Endothelial cell of umbilical vein (primary cell): ENCODE measurements at regions not wholly inside any gene's neighbourhood (a gene's known extent, or its start where the extent isn't known, plus 50 kb on each side); places are given as distances from the start of the nearest gene placed in this dataset.

Experiments used
- BruUV-seq: library from RNA; stranded (reverse); fragments of 400-500 nt; replicated peaks from 2 replicates; lab custom pipeline; 2021; lab: Mats Ljungman, UMichigan
- CTCF ChIA-PET: fragments of 300-600, 350-600 bp; sonication (Branson Sonifier 250); formaldehyde crosslinking; loops from one replicate; lab custom pipeline; 2021; ENCODE audit warnings: antibody characterized with exemption, inconsistent platforms; lab: Charles Lee
- POLR2A ChIA-PET: fragments of 300-600, 350-600 bp; sonication (Branson Sonifier 250); formaldehyde crosslinking; loops from one replicate; lab custom pipeline; 2021; ENCODE audit warnings: antibody characterized with exemption, inconsistent platforms; lab: Charles Lee
- DNase-seq: peaks from one replicate; pipeline ENCODE4 v3.0.0-alpha.2; 2011; ENCODE audit warnings: low read depth, low spot score
- FAIRE-seq: peaks from 2 replicates; lab custom pipeline; 2011; peaks lifted over from hg19 to GRCh38; lab: Jason Lieb, UNC
- H2AFZ ChIP-seq: 2 replicates; pipeline ENCODE4 v1.6.0; 2012; ENCODE audit warnings: low read depth, low read length, control low read depth, inconsistent platforms
- H3K27ac ChIP-seq: 2 replicates; pipeline ENCODE4 v1.5.1; 2011; ENCODE audit warnings: low read depth, mild to moderate bottlenecking, control low read depth, low read length, moderate library complexity; ENCODE audit not compliant: insufficient read depth
- H3K27me3 ChIP-seq, 2 experiments: 2 replicates each; pipeline versions ENCODE4 v1.6.0 to v1.6.1; 2011; ENCODE audit warnings: low read length in 2 of 2, mixed read lengths in 1 of 2; ENCODE audit not compliant: control insufficient read depth in 2 of 2, insufficient read depth in 2 of 2
- H3K36me3 ChIP-seq, 2 experiments: 2 replicates in 1 of 2; 3 replicates in 1 of 2; pipeline ENCODE4 v1.5.1; 2011; ENCODE audit warnings: low read length in 2 of 2, mild to moderate bottlenecking in 1 of 2, moderate library complexity in 1 of 2; ENCODE audit not compliant: control insufficient read depth in 2 of 2, insufficient read depth in 2 of 2; ENCODE audit errors: extremely low read depth in 1 of 2
- H3K4me1 ChIP-seq: 3 replicates; pipeline ENCODE4 v1.5.1; 2011; ENCODE audit warnings: mild to moderate bottlenecking, low read length; ENCODE audit not compliant: control insufficient read depth, insufficient read depth; ENCODE audit errors: extremely low read depth
- H3K4me2 ChIP-seq: 2 replicates; pipeline ENCODE4 v1.6.1; 2011; ENCODE audit warnings: low read length, control low read depth, mixed read lengths; ENCODE audit not compliant: insufficient read depth
- H3K4me3 ChIP-seq, 3 experiments: fragments of 200-600 bp in 1 of 3; sonication (generic), shearing (Covaris generic) in 1 of 3; replicated peaks in 1 of 3; 2 replicates each; pipeline ENCODE4 v1.5.1; 2011 to 2016; ENCODE audit warnings: control low read depth in 3 of 3, low read length in 3 of 3, mild to moderate bottlenecking in 2 of 3, inconsistent platforms in 1 of 3, low read depth in 1 of 3, moderate library complexity in 1 of 3; ENCODE audit not compliant: insufficient read depth in 1 of 3
- H3K79me2 ChIP-seq: 2 replicates; pipeline ENCODE4 v1.6.0; 2012; ENCODE audit warnings: low read length, inconsistent platforms; ENCODE audit not compliant: control insufficient read depth, insufficient read depth
- H3K9ac ChIP-seq: replicated peaks from 2 replicates; pipeline ENCODE3; 2011; ENCODE audit warnings: low read length, control low read depth; ENCODE audit not compliant: insufficient read depth; ENCODE audit errors: extremely low read depth
- H3K9me1 ChIP-seq: replicated peaks from 3 replicates; pipeline ENCODE4 v1.6.0; 2011; ENCODE audit warnings: mild to moderate bottlenecking, low read length; ENCODE audit not compliant: control insufficient read depth, insufficient read depth; ENCODE audit errors: extremely low read depth
- H3K9me3 ChIP-seq: replicated peaks from 2 replicates; pipeline ENCODE4 v1.5.1; 2012; ENCODE audit warnings: low read length, inconsistent platforms; ENCODE audit not compliant: control insufficient read depth, insufficient read depth
- H4K20me1 ChIP-seq: replicated peaks from 2 replicates; pipeline ENCODE3; 2011; ENCODE audit warnings: mild to moderate bottlenecking, low read length; ENCODE audit not compliant: control insufficient read depth, insufficient read depth; ENCODE audit errors: extremely low read depth
- EZH2 ChIP-seq: IDR thresholded peaks from 2 replicates; pipeline ENCODE4 v1.6.1; 2012; ENCODE audit warnings: borderline replicate concordance, low read depth, mild to moderate bottlenecking, moderate library complexity, low read length, inconsistent platforms; ENCODE audit not compliant: severe bottlenecking
- FOS ChIP-seq: IDR thresholded peaks from 2 replicates; pipeline ENCODE4 v1.6.1; 2011; ENCODE audit warnings: mild to moderate bottlenecking, low read length, moderate library complexity, borderline replicate concordance; ENCODE audit not compliant: insufficient read depth
- GATA2 ChIP-seq: IDR thresholded peaks from 2 replicates; pipeline ENCODE4 v1.7.0; 2011; ENCODE audit warnings: low read depth, mild to moderate bottlenecking, moderate library complexity, mixed read lengths, low read length; ENCODE audit not compliant: insufficient read length, insufficient read depth
- JUN ChIP-seq: IDR thresholded peaks from 2 replicates; pipeline ENCODE4 v1.6.1; 2011; ENCODE audit warnings: borderline replicate concordance, low read depth; ENCODE audit not compliant: insufficient read length, insufficient read depth
- MYC ChIP-seq: IDR thresholded peaks from one replicate; pipeline ENCODE4 v1.6.1; 2011; ENCODE audit warnings: mild to moderate bottlenecking, low read depth, low read length
- POLR2A ChIP-seq: IDR thresholded peaks from 2 replicates; pipeline ENCODE4 v1.6.1; 2012; ENCODE audit warnings: low read depth, mild to moderate bottlenecking, control low read depth, low read length
- POLR2AphosphoS5 ChIP-seq: IDR thresholded peaks from 2 replicates; pipeline ENCODE4 v1.6.1; 2012; ENCODE audit warnings: low read depth, mild to moderate bottlenecking, control low read depth, low read length, moderate library complexity; ENCODE audit not compliant: insufficient read depth
- dilution Hi-C: fragments of 300-500 bp; cut with MboI; formaldehyde crosslinking; loops from one replicate; pipeline ENCODE4 v1.15.0; 2019; ENCODE audit warnings: low sequenced_read_pairs; ENCODE audit not compliant: extremely low pct_ligation_motif_present
- intact Hi-C: fragments of 100-400 bp; cut with micrococcal nuclease; formaldehyde crosslinking; loops from one replicate; pipeline ENCODE4 v1.10.0; 2022
- TF ChIP-seq, protein P1 (sequence below): IDR thresholded peaks from 2 replicates; pipeline ENCODE4 v1.6.1; 2011; ENCODE audit not compliant: insufficient read depth, insufficient read length
- TF ChIP-seq, protein P2 (sequence below), 2 donors: IDR thresholded peaks; 1 replicate in 1 of 2; 2 replicates in 1 of 2; pipeline ENCODE4 v1.5.1; 2011; ENCODE audit warnings: low read length in 2 of 2, mild to moderate bottlenecking in 2 of 2, moderate library complexity in 2 of 2, control low read depth in 1 of 2, inconsistent platforms in 1 of 2, low read depth in 1 of 2; ENCODE audit not compliant: insufficient read depth in 1 of 2; ENCODE audit errors: extremely low read depth in 1 of 2

DNA sequence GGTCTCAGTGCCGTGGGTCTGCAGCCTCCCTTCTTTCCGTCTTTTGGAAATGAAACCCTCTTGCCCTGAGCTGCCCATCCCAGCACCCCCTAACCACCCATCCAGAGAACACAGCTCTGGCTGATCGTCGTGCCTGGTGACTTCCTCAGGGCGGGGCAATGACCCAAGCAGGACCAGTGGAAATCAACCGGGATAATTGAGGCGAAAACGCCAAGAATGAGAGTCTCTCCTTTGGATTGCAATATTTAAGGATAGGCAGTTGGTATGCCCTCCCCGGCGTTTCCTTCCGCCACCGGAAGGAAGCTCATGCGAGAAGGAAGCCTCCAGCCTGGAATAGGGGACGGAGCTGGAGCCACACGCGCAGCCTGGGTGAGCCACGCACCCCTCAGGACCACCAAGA is 73.7 kb upstream of the PFKP start:
- Histone ChIP-seq H3K4me1 (no peaks in the 10 kb centered on the region), H3K79me2 (no peaks in the 10 kb centered on the region), H3K9me3 (no peaks in the 10 kb centered on the region), H2AFZ (no peak overlapping the region), H3K4me3 (no peak overlapping the region), H3K4me2 (no peak overlapping the region), H3K27ac (no peak overlapping the region), H3K27me3 (peaks cover 4 to 8% of the 10 kb centered on the region in 2 experiments), H3K9me1 (no peaks in the 10 kb centered on the region), H3K36me3 (no peaks in the 10 kb centered on the region), H4K20me1 (no peaks in the 10 kb centered on the region), H3K9ac (no peak overlapping the region)
- intact Hi-C loops (no loop called here), dilution Hi-C loops (no loop called here)
- CTCF ChIA-PET, result interaction anchor here (1.0 kb wide), 1 partner anchor 49 kb away, joined by 3 read pairs; no protein-coding TSS in a partner anchor
- FAIRE-seq (no peak), DNase-seq (no peak)
- BruUV-seq, result no TSS peak
- POLR2A ChIA-PET, result no interaction called here
- TF ChIP-seq MYC, result no peak
- no peak for TF ChIP-seq POLR2AphosphoS5
- TF ChIP-seq FOS, result no peak
- TF ChIP-seq EZH2, result no peak
- TF ChIP-seq, protein P1, sequence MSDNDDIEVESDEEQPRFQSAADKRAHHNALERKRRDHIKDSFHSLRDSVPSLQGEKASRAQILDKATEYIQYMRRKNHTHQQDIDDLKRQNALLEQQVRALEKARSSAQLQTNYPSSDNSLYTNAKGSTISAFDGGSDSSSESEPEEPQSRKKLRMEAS, result no peak
- TF ChIP-seq GATA2, result no peak
- TF ChIP-seq, protein P2, sequence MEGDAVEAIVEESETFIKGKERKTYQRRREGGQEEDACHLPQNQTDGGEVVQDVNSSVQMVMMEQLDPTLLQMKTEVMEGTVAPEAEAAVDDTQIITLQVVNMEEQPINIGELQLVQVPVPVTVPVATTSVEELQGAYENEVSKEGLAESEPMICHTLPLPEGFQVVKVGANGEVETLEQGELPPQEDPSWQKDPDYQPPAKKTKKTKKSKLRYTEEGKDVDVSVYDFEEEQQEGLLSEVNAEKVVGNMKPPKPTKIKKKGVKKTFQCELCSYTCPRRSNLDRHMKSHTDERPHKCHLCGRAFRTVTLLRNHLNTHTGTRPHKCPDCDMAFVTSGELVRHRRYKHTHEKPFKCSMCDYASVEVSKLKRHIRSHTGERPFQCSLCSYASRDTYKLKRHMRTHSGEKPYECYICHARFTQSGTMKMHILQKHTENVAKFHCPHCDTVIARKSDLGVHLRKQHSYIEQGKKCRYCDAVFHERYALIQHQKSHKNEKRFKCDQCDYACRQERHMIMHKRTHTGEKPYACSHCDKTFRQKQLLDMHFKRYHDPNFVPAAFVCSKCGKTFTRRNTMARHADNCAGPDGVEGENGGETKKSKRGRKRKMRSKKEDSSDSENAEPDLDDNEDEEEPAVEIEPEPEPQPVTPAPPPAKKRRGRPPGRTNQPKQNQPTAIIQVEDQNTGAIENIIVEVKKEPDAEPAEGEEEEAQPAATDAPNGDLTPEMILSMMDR (IDR thresholded peaks at IDR 0.05; ENCODE audit: extremely low read depth in 1 of 2, insufficient read depth in 1 of 2, low read depth in 1 of 2, low read length in 2 of 2), result no peak
- TF ChIP-seq JUN, result no peak
- TF ChIP-seq POLR2A, result no peak
